ENCODE measurements at regions not wholly inside any gene's neighbourhood (a gene's known extent, or its start where the extent isn't known, plus 50 kb on each side); places are given as distances from the start of the nearest gene placed in this dataset.

DNA sequence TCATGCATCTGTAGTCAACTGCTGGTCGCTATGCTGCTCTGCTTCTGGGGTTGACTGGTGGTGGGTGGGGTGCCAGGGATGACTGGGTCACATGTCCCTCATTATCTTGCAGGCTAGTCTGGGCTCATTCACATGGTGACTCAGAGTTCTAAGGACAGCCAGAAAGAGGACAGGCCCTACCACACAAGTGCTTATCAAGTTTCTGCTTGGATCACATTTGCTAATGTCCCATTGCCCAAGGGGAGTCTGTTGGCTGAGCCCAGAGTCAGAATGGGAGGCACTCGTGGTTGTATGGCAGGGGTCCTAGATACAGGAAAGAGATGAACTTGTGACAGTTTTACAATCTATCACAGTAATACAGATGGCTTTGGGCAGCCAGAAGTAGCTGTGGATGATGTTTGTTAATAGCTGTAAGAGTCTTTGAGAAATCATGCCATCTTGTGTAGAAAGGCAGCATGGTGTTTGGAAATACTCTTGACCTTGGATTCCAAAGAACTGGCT is 221.3 kb downstream of the GPAT3 start:
- dilution Hi-C loops (cut with MboI; ENCODE audit: extremely low pct_ligation_motif_present, low sequenced_read_pairs) (no loop called here), intact Hi-C loops (cut with micrococcal nuclease) (no loop called here)
- H3K27me3 ChIP-seq (ENCODE audit: control insufficient read depth in 2 of 2, insufficient read depth in 2 of 2, low read length in 2 of 2): peaks cover 2 to 5% of the 10 kb centered on the region in 2 experiments
- ChIA-PET CTCF (interaction anchor here (1.0 to 1.1 kb wide), 2 partner anchors 11 to 13 kb away, joined by 3 read pairs; no protein-coding TSS in a partner anchor), POLR2A (no interaction called here)
- H3K4me1 ChIP-seq (ENCODE audit: control insufficient read depth, extremely low read depth, insufficient read depth, low read length): no peaks in the 10 kb centered on the region
- no peak for TF ChIP-seq FOS (IDR thresholded peaks at IDR 0.05; ENCODE audit: borderline replicate concordance, insufficient read depth, low read length)
- no peak for TF ChIP-seq EZH2 (IDR thresholded peaks at IDR 0.05; ENCODE audit: borderline replicate concordance, low read depth, low read length, severe bottlenecking)
- no peak for TF ChIP-seq GATA2 (IDR thresholded peaks at IDR 0.05; ENCODE audit: insufficient read depth, insufficient read length, low read depth, low read length)
- no peak for TF ChIP-seq POLR2A (IDR thresholded peaks at IDR 0.05; ENCODE audit: low read depth, low read length)
- TF ChIP-seq JUN (IDR thresholded peaks at IDR 0.05; ENCODE audit: borderline replicate concordance, insufficient read depth, insufficient read length, low read depth): no peak
- TF ChIP-seq CTCF (IDR thresholded peaks at IDR 0.05; ENCODE audit: extremely low read depth in 1 of 2, insufficient read depth in 1 of 2, low read depth in 1 of 2, low read length in 2 of 2): no peak
- TF ChIP-seq, protein P1, sequence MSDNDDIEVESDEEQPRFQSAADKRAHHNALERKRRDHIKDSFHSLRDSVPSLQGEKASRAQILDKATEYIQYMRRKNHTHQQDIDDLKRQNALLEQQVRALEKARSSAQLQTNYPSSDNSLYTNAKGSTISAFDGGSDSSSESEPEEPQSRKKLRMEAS (IDR thresholded peaks at IDR 0.05; ENCODE audit: insufficient read depth, insufficient read length): no peak
- TF ChIP-seq MYC (IDR thresholded peaks at IDR 0.05; ENCODE audit: low read depth, low read length): no peak
- TF ChIP-seq POLR2AphosphoS5 (IDR thresholded peaks at IDR 0.05; ENCODE audit: insufficient read depth, low read depth, low read length): no peak
- no TSS peak for BruUV-seq (replicated peaks)
- no peaks in the 10 kb centered on the region for H3K79me2 ChIP-seq (ENCODE audit: control insufficient read depth, insufficient read depth, low read length)
- H3K9me1 ChIP-seq (replicated peaks; ENCODE audit: control insufficient read depth, extremely low read depth, insufficient read depth, low read length): no peaks in the 10 kb centered on the region
- DNase-seq (ENCODE audit: low read depth, low spot score) (no peak), FAIRE-seq (no peak)
- no peak overlapping the region for H3K9ac ChIP-seq (replicated peaks; ENCODE audit: extremely low read depth, insufficient read depth, low read length)
- no peak overlapping the region for H3K4me3 ChIP-seq (replicated peaks in 1 of 3; ENCODE audit: insufficient read depth in 1 of 3, low read depth in 1 of 3, low read length in 3 of 3)
- no peaks in the 10 kb centered on the region for H4K20me1 ChIP-seq (replicated peaks; ENCODE audit: control insufficient read depth, extremely low read depth, insufficient read depth, low read length)
- H3K9me3 ChIP-seq (replicated peaks; ENCODE audit: control insufficient read depth, insufficient read depth, low read length): no peaks in the 10 kb centered on the region
- no peak overlapping the region for H3K27ac ChIP-seq (ENCODE audit: insufficient read depth, low read depth, low read length)
- no peaks in the 10 kb centered on the region for H3K36me3 ChIP-seq (ENCODE audit: control insufficient read depth in 2 of 2, extremely low read depth in 1 of 2, insufficient read depth in 2 of 2, low read length in 2 of 2)
- no peak overlapping the region for H2AFZ ChIP-seq (ENCODE audit: low read depth, low read length)
- H3K4me2 ChIP-seq (ENCODE audit: insufficient read depth, low read length): no peak overlapping the region
